ENCODE measurements at regions not wholly inside any gene's neighbourhood (a gene's known extent, or its start where the extent isn't known, plus 50 kb on each side); places are given as distances from the start of the nearest gene placed in this dataset.

- Histone ChIP-seq H3K4me3 (no peak overlapping the region), H3K9me3 (no peaks in the 10 kb centered on the region), H3K27me3 (no peaks in the 10 kb centered on the region), H3K4me1 (peaks cover 0 to 10% (median 2%) of the 10 kb centered on the region in 4 donors), H3K27ac (no peak overlapping the region), H3K36me3 (no peaks in the 10 kb centered on the region)
- DNase-seq: peak in 1 of 2 donors; percentile 41
- no peak for TF ChIP-seq CTCF (IDR thresholded peaks at IDR 0.05)
- intact Hi-C loops (cut with DNase I; ENCODE audit: low total_unique reads): no loop called here
Observed at GRCh38 chr7:25369786-25370185, 141.5 kb upstream of the NPVF start.

GRCh38 chr7:25371972-25372371, 143.7 kb upstream of the NPVF start:
- H3K36me3 ChIP-seq: no peaks in the 10 kb centered on the region
- intact Hi-C loops (cut with DNase I; ENCODE audit: low total_unique reads): no loop called here
- H3K4me3 ChIP-seq: no peak overlapping the region
- TF ChIP-seq CTCF (IDR thresholded peaks at IDR 0.05): no peak
- H3K4me1 ChIP-seq: peaks cover 0 to 10% (median 4%) of the 10 kb centered on the region in 4 donors
- H3K27ac ChIP-seq: no peak overlapping the region
- no peaks in the 10 kb centered on the region for H3K9me3 ChIP-seq
- H3K27me3 ChIP-seq: no peaks in the 10 kb centered on the region
- no peak for DNase-seq

- Histone ChIP-seq H3K4me1 (peaks cover 0 to 4% (median 0%) of the 10 kb centered on the region in 4 donors), H3K27ac (no peak overlapping the region), H3K9me3 (no peaks in the 10 kb centered on the region), H3K36me3 (no peaks in the 10 kb centered on the region), H3K4me3 (no peak overlapping the region), H3K27me3 (no peaks in the 10 kb centered on the region)
- TF ChIP-seq CTCF (IDR thresholded peaks at IDR 0.05): no peak
- DNase-seq: no peak
- intact Hi-C loops (cut with DNase I; ENCODE audit: low total_unique reads): no loop called here
Observed at GRCh38 chr7:25375805-25376600, 147.7 kb upstream of the NPVF start.

- no peaks in the 10 kb centered on the region for H3K36me3 ChIP-seq
- intact Hi-C loops (cut with DNase I; ENCODE audit: low total_unique reads): no loop called here
- H3K4me1 ChIP-seq: peaks cover 0 to 7% (median 0%) of the 10 kb centered on the region in 4 donors
- DNase-seq: no peak
- no peak overlapping the region for H3K4me3 ChIP-seq
- no peaks in the 10 kb centered on the region for H3K9me3 ChIP-seq
- H3K27ac ChIP-seq: no peak overlapping the region
- no peak for TF ChIP-seq CTCF (IDR thresholded peaks at IDR 0.05)
- no peaks in the 10 kb centered on the region for H3K27me3 ChIP-seq
Observed at GRCh38 chr7:25379351-25380300, 151.3 kb upstream of the NPVF start.

- Histone ChIP-seq H3K27me3 (no peaks in the 10 kb centered on the region), H3K36me3 (no peaks in the 10 kb centered on the region), H3K9me3 (no peaks in the 10 kb centered on the region), H3K4me3 (no peak overlapping the region), H3K4me1 (peaks cover 0 to 22% (median 0%) of the 10 kb centered on the region in 4 donors), H3K27ac (no peak overlapping the region)
- TF ChIP-seq CTCF (IDR thresholded peaks at IDR 0.05): no peak
- intact Hi-C loops (cut with DNase I; ENCODE audit: low total_unique reads): no loop called here
- DNase-seq: no peak
Observed at GRCh38 chr7:25381818-25382589, 153.7 kb upstream of the NPVF start.
